Osteoblast (primary cell): ENCODE measurements at regions not wholly inside any gene's neighbourhood (a gene's known extent, or its start where the extent isn't known, plus 50 kb on each side); places are given as distances from the start of the nearest gene placed in this dataset.

Experiments
- DNase-seq: peaks from one replicate; pipeline ENCODE4 v3.0.0; 2011; ENCODE audit warnings: low spot score, mixed read lengths; ENCODE audit not compliant: insufficient read length; ENCODE audit errors: missing footprints
- H2AFZ ChIP-seq: 2 replicates; pipeline ENCODE4 v1.6.0; 2011; ENCODE audit warnings: mild to moderate bottlenecking, low read length
- H3K27ac ChIP-seq: 2 replicates; pipeline ENCODE4 v1.5.1; 2011; ENCODE audit warnings: mild to moderate bottlenecking, low read depth, low read length, moderate library complexity
- H3K27me3 ChIP-seq: 2 replicates; pipeline ENCODE4 v1.6.0; 2012; ENCODE audit warnings: mild to moderate bottlenecking, control low read depth, inconsistent platforms, low read length, moderate library complexity; ENCODE audit not compliant: insufficient read depth
- H3K36me3 ChIP-seq: 2 replicates; pipeline ENCODE4 v1.5.1; 2011; ENCODE audit warnings: mild to moderate bottlenecking, low read length, control low read depth, moderate library complexity; ENCODE audit not compliant: insufficient read depth
- H3K4me1 ChIP-seq: 2 replicates; pipeline ENCODE4 v1.5.1; 2011; ENCODE audit warnings: mild to moderate bottlenecking, low read length, control low read depth, moderate library complexity; ENCODE audit not compliant: insufficient read depth
- H3K4me2 ChIP-seq: 2 replicates; pipeline ENCODE4 v1.6.0; 2011; ENCODE audit warnings: mild to moderate bottlenecking, low read length; ENCODE audit not compliant: insufficient read depth
- H3K4me3 ChIP-seq: fragments of 200-600 bp; sonication (generic); 3 replicates; pipeline ENCODE4 v1.5.1; 2012; ENCODE audit warnings: mild to moderate bottlenecking, low read length, inconsistent platforms; ENCODE audit not compliant: insufficient read depth
- H3K79me2 ChIP-seq: 2 replicates; pipeline ENCODE4 v1.6.0; 2012; ENCODE audit warnings: mild to moderate bottlenecking, low read length, control low read depth, inconsistent platforms; ENCODE audit not compliant: insufficient read depth
- H3K9me3 ChIP-seq: 2 replicates; pipeline ENCODE4 v1.5.1; 2011; ENCODE audit warnings: low read depth, low read length, control low read depth
- H4K20me1 ChIP-seq: 2 replicates; pipeline ENCODE4 v1.6.0; 2012; ENCODE audit warnings: mild to moderate bottlenecking, low read length, control low read depth; ENCODE audit not compliant: insufficient read depth
- TF ChIP-seq, protein P1 (sequence below): IDR thresholded peaks from 2 replicates; pipeline ENCODE4 v1.5.1; 2011; ENCODE audit warnings: mild to moderate bottlenecking, low read depth, low read length, moderate library complexity; ENCODE audit errors: extremely low read depth

DNA sequence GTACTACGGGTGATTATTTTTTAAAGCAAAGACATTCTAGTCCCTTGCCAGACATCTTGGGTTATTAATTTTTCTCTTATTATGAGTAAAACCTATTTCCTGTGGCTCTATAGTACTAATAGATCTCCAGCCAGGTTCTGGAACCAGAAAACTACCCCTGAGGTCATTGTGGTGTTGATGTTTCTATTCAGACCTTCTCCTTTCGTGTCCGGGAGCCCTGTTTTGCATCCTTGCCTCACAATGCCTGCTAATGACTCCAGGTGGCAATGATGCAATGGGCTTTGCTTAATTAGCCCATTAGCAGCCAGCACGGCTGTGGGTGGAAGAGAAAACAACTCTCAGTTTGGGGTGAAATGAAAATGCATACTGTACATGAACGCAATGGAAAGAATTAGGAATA is 62.9 kb upstream of the ARG1 start:
- H3K4me2 ChIP-seq: no peak overlapping the region
- no peaks in the 10 kb centered on the region for H3K36me3 ChIP-seq
- no peak overlapping the region for H2AFZ ChIP-seq
- H3K4me1 ChIP-seq: no peaks in the 10 kb centered on the region
- no peak for DNase-seq
- H3K27ac ChIP-seq: no peak overlapping the region
- no peaks in the 10 kb centered on the region for H3K9me3 ChIP-seq
- no peaks in the 10 kb centered on the region for H3K27me3 ChIP-seq
- H3K4me3 ChIP-seq: no peak overlapping the region
- TF ChIP-seq, protein P1, sequence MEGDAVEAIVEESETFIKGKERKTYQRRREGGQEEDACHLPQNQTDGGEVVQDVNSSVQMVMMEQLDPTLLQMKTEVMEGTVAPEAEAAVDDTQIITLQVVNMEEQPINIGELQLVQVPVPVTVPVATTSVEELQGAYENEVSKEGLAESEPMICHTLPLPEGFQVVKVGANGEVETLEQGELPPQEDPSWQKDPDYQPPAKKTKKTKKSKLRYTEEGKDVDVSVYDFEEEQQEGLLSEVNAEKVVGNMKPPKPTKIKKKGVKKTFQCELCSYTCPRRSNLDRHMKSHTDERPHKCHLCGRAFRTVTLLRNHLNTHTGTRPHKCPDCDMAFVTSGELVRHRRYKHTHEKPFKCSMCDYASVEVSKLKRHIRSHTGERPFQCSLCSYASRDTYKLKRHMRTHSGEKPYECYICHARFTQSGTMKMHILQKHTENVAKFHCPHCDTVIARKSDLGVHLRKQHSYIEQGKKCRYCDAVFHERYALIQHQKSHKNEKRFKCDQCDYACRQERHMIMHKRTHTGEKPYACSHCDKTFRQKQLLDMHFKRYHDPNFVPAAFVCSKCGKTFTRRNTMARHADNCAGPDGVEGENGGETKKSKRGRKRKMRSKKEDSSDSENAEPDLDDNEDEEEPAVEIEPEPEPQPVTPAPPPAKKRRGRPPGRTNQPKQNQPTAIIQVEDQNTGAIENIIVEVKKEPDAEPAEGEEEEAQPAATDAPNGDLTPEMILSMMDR: no peak
- H3K79me2 ChIP-seq: no peaks in the 10 kb centered on the region
- H4K20me1 ChIP-seq: no peaks in the 10 kb centered on the region

- Histone ChIP-seq H2AFZ (no peak overlapping the region), H3K4me2 (no peak overlapping the region), H3K4me1 (no peaks in the 10 kb centered on the region), H3K4me3 (no peak overlapping the region), H3K27ac (no peak overlapping the region), H3K9me3 (no peaks in the 10 kb centered on the region), H3K36me3 (no peaks in the 10 kb centered on the region), H4K20me1 (no peaks in the 10 kb centered on the region), H3K27me3 (no peaks in the 10 kb centered on the region), H3K79me2 (no peaks in the 10 kb centered on the region)
- DNase-seq: no peak
- TF ChIP-seq, protein P1: no peak
Measured at GRCh38 chr6:131510591-131510990, 62.4 kb upstream of the ARG1 start.

GRCh38 chr6:131519670-131520436 is 53.2 kb upstream of the ARG1 start:
- Histone ChIP-seq H3K4me3 (no peak overlapping the region), H3K27me3 (peaks cover 6% of the 10 kb centered on the region), H3K27ac (no peak overlapping the region), H3K4me1 (no peaks in the 10 kb centered on the region), H3K4me2 (no peak overlapping the region), H3K36me3 (no peaks in the 10 kb centered on the region), H4K20me1 (no peaks in the 10 kb centered on the region), H3K79me2 (no peaks in the 10 kb centered on the region), H2AFZ (peak overlapping the region; percentile 3), H3K9me3 (no peaks in the 10 kb centered on the region)
- DNase-seq: peak; percentile 43
- TF ChIP-seq, protein P1: peak; percentile 64
